Endothelial cell (in vitro differentiated cells): ENCODE measurements at regions not wholly inside any gene's neighbourhood (a gene's known extent, or its start where the extent isn't known, plus 50 kb on each side); places are given as distances from the start of the nearest gene placed in this dataset.

Experiments
- DNase-seq: peaks from one replicate; pipeline ENCODE4 v3.0.0; 2021; ENCODE audit warnings: low spot score
- H3K27ac Mint-ChIP-seq: one replicate; pipeline ENCODE4 v1.8.0; 2021; ENCODE audit warnings: mixed read lengths, inconsistent platforms; ENCODE audit not compliant: unreplicated experiment
- H3K27me3 Mint-ChIP-seq: one replicate; pipeline ENCODE4 v1.8.0; 2021; ENCODE audit warnings: mild to moderate bottlenecking, moderate library complexity, mixed read lengths, inconsistent platforms; ENCODE audit not compliant: unreplicated experiment
- H3K36me3 Mint-ChIP-seq: one replicate; pipeline ENCODE4 v1.8.0; 2021; ENCODE audit warnings: mild to moderate bottlenecking, low read depth, mixed read lengths, inconsistent platforms; ENCODE audit not compliant: unreplicated experiment
- H3K4me1 Mint-ChIP-seq: one replicate; pipeline ENCODE4 v1.8.0; 2021; ENCODE audit warnings: mild to moderate bottlenecking, mixed read lengths, inconsistent platforms; ENCODE audit not compliant: unreplicated experiment
- H3K4me3 Mint-ChIP-seq: one replicate; pipeline ENCODE4 v1.8.0; 2021; ENCODE audit warnings: mild to moderate bottlenecking, mixed read lengths, inconsistent platforms; ENCODE audit not compliant: unreplicated experiment
- H3K9me3 Mint-ChIP-seq: one replicate; pipeline ENCODE4 v1.8.0; 2021; ENCODE audit warnings: mixed read lengths, inconsistent platforms; ENCODE audit not compliant: unreplicated experiment
- CTCF ChIP-seq: fragments of 200-600 bp; sonication (generic); IDR thresholded peaks from one replicate; pipeline ENCODE4 v1.5.0; 2021; ENCODE audit warnings: antibody characterized with exemption; ENCODE audit not compliant: unreplicated experiment

GRCh38 chr5:92380069-92380770 lies 997.1 kb upstream of the ARRDC3 start:
- H3K36me3 Mint-ChIP-seq: no peaks in the 10 kb centered on the region
- no peak overlapping the region for H3K4me3 Mint-ChIP-seq
- H3K27me3 Mint-ChIP-seq: no peaks in the 10 kb centered on the region
- no peak overlapping the region for H3K27ac Mint-ChIP-seq
- H3K9me3 Mint-ChIP-seq: no peaks in the 10 kb centered on the region
- DNase-seq: no peak
- H3K4me1 Mint-ChIP-seq: no peaks in the 10 kb centered on the region
- no peak for TF ChIP-seq CTCF

- H3K4me1 Mint-ChIP-seq: no peaks in the 10 kb centered on the region
- H3K4me3 Mint-ChIP-seq: no peak overlapping the region
- TF ChIP-seq CTCF: no peak
- no peaks in the 10 kb centered on the region for H3K36me3 Mint-ChIP-seq
- no peaks in the 10 kb centered on the region for H3K27me3 Mint-ChIP-seq
- no peak overlapping the region for H3K27ac Mint-ChIP-seq
- no peaks in the 10 kb centered on the region for H3K9me3 Mint-ChIP-seq
- no peak for DNase-seq
Observed at GRCh38 chr5:92378966-92379611, 996.0 kb upstream of the ARRDC3 start.

GRCh38 chr5:92374859-92375258 lies 991.7 kb upstream of the ARRDC3 start:
- no peak for TF ChIP-seq CTCF

GRCh38 chr5:92372766-92373165 lies 989.6 kb upstream of the ARRDC3 start:
- no peaks in the 10 kb centered on the region for H3K36me3 Mint-ChIP-seq
- TF ChIP-seq CTCF: no peak
- H3K4me3 Mint-ChIP-seq: no peak overlapping the region
- H3K27me3 Mint-ChIP-seq: no peaks in the 10 kb centered on the region
- H3K4me1 Mint-ChIP-seq: no peaks in the 10 kb centered on the region
- H3K27ac Mint-ChIP-seq: no peak overlapping the region
- H3K9me3 Mint-ChIP-seq: no peaks in the 10 kb centered on the region
- no peak for DNase-seq

More at GRCh38 chr5:92374859-92375258, 991.7 kb upstream of the ARRDC3 start:
- Mint-ChIP-seq H3K36me3 (no peaks in the 10 kb centered on the region), H3K9me3 (no peaks in the 10 kb centered on the region), H3K4me3 (no peak overlapping the region), H3K27me3 (no peaks in the 10 kb centered on the region), H3K27ac (no peak overlapping the region), H3K4me1 (no peaks in the 10 kb centered on the region)
- DNase-seq: no peak

GRCh38 chr5:92371889-92372235 lies 988.7 kb upstream of the ARRDC3 start:
- no peak overlapping the region for H3K4me3 Mint-ChIP-seq
- no peak for DNase-seq
- no peaks in the 10 kb centered on the region for H3K27me3 Mint-ChIP-seq
- no peak overlapping the region for H3K27ac Mint-ChIP-seq
- no peaks in the 10 kb centered on the region for H3K36me3 Mint-ChIP-seq
- H3K9me3 Mint-ChIP-seq: no peaks in the 10 kb centered on the region
- no peaks in the 10 kb centered on the region for H3K4me1 Mint-ChIP-seq
- no peak for TF ChIP-seq CTCF
